ENCODE measurements at regions not wholly inside any gene's neighbourhood (a gene's known extent, or its start where the extent isn't known, plus 50 kb on each side); places are given as distances from the start of the nearest gene placed in this dataset.

- DNase-seq (ENCODE audit: low read depth), result no peak
- no peak overlapping the region for H3K4me3 ChIP-seq (ENCODE audit: low read depth, low read length)
- no peak for TF ChIP-seq CTCF (IDR thresholded peaks at IDR 0.05; ENCODE audit: control insufficient read depth, extremely low read depth, insufficient read depth)
Measured at GRCh38 chr7:25779002-25779546, 372.9 kb upstream of the NFE2L3 start.

DNA sequence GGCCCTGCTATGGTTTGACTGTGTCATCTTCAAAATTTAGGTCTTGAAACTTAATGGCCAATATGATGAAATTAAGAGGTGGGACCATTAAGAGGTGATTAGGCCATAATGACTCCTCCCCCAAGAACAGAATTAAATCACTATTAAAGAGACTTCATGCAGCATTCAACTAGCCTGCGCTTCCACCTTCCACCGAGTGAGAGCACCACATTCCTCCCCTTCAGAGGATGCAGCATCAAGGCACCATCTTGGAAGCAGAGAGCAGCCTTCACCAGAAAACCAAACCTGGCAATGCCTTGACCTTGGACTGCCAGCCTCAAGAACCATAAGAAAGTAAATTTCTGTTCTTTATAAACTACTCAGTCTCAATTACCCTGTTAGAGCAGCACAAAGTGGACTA lies 371.1 kb upstream of the NFE2L3 start:
- TF ChIP-seq CTCF (IDR thresholded peaks at IDR 0.05; ENCODE audit: control insufficient read depth, extremely low read depth, insufficient read depth), result no peak
- no peak overlapping the region for H3K4me3 ChIP-seq (ENCODE audit: low read depth, low read length)
- DNase-seq (ENCODE audit: low read depth), result no peak

DNA sequence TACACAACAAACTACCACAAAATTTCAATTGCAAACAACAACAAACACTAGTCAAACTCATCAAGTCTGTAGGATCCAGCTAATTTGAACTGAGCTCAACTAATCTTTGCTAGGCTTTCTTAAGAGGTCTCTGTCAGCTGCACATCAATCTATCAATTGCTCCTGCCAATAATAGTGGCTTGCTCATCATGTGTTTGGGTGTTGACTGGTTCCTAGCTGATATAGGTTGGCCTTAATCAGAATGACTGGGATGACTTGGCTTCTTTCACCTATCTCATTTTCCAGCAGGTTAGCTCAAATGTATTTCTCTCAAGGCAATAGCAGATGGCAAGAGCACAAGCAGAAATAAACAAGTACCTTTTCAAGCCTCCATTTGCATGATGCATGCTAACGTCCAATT lies 370.3 kb upstream of the NFE2L3 start:
- no peak overlapping the region for H3K4me3 ChIP-seq (ENCODE audit: low read depth, low read length)
- TF ChIP-seq CTCF (IDR thresholded peaks at IDR 0.05; ENCODE audit: control insufficient read depth, extremely low read depth, insufficient read depth), result no peak
- DNase-seq (ENCODE audit: low read depth), result no peak

DNA sequence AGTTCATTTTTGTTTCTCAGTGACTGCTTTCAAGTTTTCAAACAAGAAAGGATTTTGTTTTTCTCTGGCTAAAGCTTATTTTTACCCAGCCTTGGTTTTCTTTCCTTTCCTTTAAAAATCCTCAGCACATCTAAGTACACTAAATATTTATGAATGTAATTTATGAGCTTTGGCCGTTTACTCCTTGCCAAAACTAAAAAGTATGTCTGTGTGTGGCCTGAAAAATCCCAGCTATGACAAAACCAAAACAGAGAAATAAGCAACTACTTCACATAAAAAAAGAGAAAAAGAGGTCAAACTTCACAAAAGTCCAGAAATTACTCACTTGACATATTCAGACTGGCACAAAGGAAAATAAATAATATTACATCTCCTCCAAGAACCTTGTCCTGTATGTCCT lies 365.1 kb upstream of the NFE2L3 start:
- no peak for DNase-seq (ENCODE audit: low read depth)
- H3K4me3 ChIP-seq (ENCODE audit: low read depth, low read length), result no peak overlapping the region
- no peak for TF ChIP-seq CTCF (IDR thresholded peaks at IDR 0.05; ENCODE audit: control insufficient read depth, extremely low read depth, insufficient read depth)

GRCh38 chr7:25787336-25787735 lies 364.7 kb upstream of the NFE2L3 start:
- H3K4me3 ChIP-seq (ENCODE audit: low read depth, low read length), result no peak overlapping the region
- no peak for DNase-seq (ENCODE audit: low read depth)
- TF ChIP-seq CTCF (IDR thresholded peaks at IDR 0.05; ENCODE audit: control insufficient read depth, extremely low read depth, insufficient read depth), result no peak

DNA sequence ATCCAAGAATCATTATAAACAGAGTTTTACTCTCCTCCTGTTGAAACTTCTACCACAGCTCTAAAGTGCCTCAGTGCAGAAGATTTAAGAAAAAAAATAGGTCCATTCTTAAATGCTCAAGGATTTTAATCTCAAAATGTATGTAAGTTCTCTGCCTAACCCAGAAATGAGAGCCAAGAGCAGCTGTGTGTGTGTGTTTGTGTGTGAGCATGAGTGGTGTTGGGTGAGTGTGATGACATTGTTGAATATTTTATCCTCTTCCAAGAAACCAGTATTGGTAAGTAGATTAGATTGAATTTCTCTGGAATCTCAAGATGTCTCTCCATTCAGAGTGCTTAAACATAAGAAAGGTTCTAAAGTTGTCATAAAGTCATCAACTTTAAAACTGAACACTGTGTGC lies 363.6 kb upstream of the NFE2L3 start:
- no peak for DNase-seq (ENCODE audit: low read depth)
- no peak for TF ChIP-seq CTCF (IDR thresholded peaks at IDR 0.05; ENCODE audit: control insufficient read depth, extremely low read depth, insufficient read depth)

DNA sequence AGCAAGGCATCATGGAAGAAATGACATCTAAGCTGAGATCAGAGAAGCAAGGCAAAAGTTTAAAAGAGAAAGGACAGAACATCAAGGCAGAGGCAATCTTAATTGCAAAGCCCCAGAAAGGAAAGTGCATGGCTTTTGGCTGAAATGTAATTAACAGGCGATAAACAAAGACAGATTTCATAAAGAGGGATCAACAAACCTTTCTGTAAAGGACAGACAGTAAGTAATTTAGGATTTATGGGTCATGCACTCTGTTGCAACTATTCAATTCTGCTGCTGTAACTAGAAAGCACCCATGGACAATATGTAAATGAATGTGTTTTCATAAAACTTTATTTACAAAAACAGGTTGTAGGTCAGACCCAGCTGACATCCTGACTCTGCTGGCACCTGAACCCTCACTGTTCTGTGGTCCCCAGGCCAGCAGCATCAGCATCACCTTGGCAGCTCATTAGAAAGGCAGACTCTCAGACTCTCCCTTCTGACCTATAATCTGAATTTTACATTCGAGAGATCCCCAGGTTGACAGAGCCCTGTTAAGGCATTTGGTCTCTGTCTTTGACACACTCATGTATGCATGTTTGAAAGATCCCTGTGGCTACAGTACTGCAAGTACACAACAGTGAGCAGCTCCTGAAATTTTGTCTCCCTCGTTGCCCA lies 362.9 kb upstream of the NFE2L3 start:
- no peak for TF ChIP-seq CTCF (IDR thresholded peaks at IDR 0.05; ENCODE audit: control insufficient read depth, extremely low read depth, insufficient read depth)
- DNase-seq (ENCODE audit: low read depth), result no peak
- H3K4me3 ChIP-seq (ENCODE audit: low read depth, low read length), result no peak overlapping the region

More for the DNA sequence above, 363.6 kb upstream of the NFE2L3 start:
- no peak overlapping the region for H3K4me3 ChIP-seq (ENCODE audit: low read depth, low read length)

Data from LNCaP clone FGC (cell line).